Activated T-cell treated with anti-CD3 and anti-CD28 coated beads, Interleukin-2, amount 50 U/mL, for 4 hours (primary cell): ENCODE measurements at regions not wholly inside any gene's neighbourhood (a gene's known extent, or its start where the extent isn't known, plus 50 kb on each side); places are given as distances from the start of the nearest gene placed in this dataset.
"Not testable (repeated sequence)": the region's sequence is repeated elsewhere in the genome, so short reads cannot be mapped to it uniquely, and the experiment has no call there.

Experiments
- ATAC-seq, 2 donors: fragments of 200-7000 bp; cut with Tn5 transposase; one replicate each; pipeline ENCODE4 v1.10.0; 2021
- DNase-seq: peaks from one replicate; pipeline ENCODE4 v3.0.0-alpha.2; 2020
- H3K27me3 Mint-ChIP-seq: one replicate; pipeline ENCODE4 v1.8.0; 2021; ENCODE audit warnings: low read depth, mixed read lengths
- H3K36me3 Mint-ChIP-seq: one replicate; pipeline ENCODE4 v1.8.0; 2022; ENCODE audit warnings: mixed read lengths; ENCODE audit not compliant: insufficient read depth
- H3K4me1 Mint-ChIP-seq: one replicate; pipeline ENCODE4 v1.8.0; 2021; ENCODE audit warnings: low read depth, mixed read lengths
- H3K4me3 Mint-ChIP-seq: one replicate; pipeline ENCODE4 v1.8.0; 2021; ENCODE audit warnings: mild to moderate bottlenecking, moderate library complexity, mixed read lengths
- H3K9me3 Mint-ChIP-seq: one replicate; pipeline ENCODE4 v1.8.0; 2021; ENCODE audit warnings: mixed read lengths

- DNase-seq, H3K4me1 Mint-ChIP-seq, ATAC-seq, H3K9me3 Mint-ChIP-seq, H3K36me3 Mint-ChIP-seq, H3K4me3 Mint-ChIP-seq: not testable (repeated sequence)
- H3K27me3 Mint-ChIP-seq = peaks cover 25% of the 10 kb centered on the region
Measured at GRCh38 chr9:134574686-134575085, 66.9 kb upstream of the COL5A1 start.

GRCh38 chr9:134575103-134575900 lies 66.3 kb upstream of the COL5A1 start:
- ATAC-seq (no peak), DNase-seq (no peak)
- H3K9me3 Mint-ChIP-seq = peaks cover 1% of the 10 kb centered on the region
- H3K4me1 Mint-ChIP-seq = no peaks in the 10 kb centered on the region
- H3K36me3 Mint-ChIP-seq = no peaks in the 10 kb centered on the region
- no peak overlapping the region for H3K4me3 Mint-ChIP-seq
- H3K27me3 Mint-ChIP-seq = peaks cover 25% of the 10 kb centered on the region

GRCh38 chr9:134575901-134576176 lies 65.8 kb upstream of the COL5A1 start:
- no peak for ATAC-seq
- Mint-ChIP-seq H3K27me3 (peaks cover 25% of the 10 kb centered on the region), H3K4me3 (no peak overlapping the region), H3K4me1 (no peaks in the 10 kb centered on the region), H3K36me3 (no peaks in the 10 kb centered on the region), H3K9me3 (peaks cover 7% of the 10 kb centered on the region)
- no peak for DNase-seq

DNA sequence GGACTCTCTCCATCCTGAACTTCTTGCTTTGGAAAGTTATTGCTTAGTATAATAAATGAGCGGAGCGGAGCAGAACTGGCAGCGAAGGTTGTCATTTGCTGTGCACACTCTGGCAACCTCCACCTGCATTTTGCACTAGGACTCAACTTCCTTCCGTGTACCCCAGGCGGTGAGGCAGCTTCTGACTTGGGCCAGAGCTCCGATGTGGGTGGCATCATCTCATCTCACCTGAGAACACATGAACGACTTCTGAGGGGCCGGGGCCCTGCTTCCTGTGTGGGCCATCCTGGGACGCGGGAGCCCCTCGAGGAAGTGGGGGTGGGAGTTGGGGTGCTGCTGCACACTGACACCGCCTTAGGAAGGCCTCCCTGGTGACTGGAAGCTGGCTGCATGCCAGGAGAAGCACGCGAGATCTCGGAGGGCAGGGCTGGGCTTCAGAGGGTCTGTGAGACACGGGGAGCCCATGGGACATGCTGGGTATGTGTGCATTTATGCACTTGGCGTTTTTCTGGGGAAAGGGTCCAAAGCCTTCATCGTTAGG lies 56.5 kb upstream of the COL5A1 start:
- Mint-ChIP-seq H3K9me3 (peaks cover 11% of the 10 kb centered on the region), H3K36me3 (no peaks in the 10 kb centered on the region), H3K27me3 (peaks cover 12% of the 10 kb centered on the region), H3K4me1 (no peaks in the 10 kb centered on the region), H3K4me3 (no peak overlapping the region)
- DNase-seq = no peak
- no peak for ATAC-seq

DNA sequence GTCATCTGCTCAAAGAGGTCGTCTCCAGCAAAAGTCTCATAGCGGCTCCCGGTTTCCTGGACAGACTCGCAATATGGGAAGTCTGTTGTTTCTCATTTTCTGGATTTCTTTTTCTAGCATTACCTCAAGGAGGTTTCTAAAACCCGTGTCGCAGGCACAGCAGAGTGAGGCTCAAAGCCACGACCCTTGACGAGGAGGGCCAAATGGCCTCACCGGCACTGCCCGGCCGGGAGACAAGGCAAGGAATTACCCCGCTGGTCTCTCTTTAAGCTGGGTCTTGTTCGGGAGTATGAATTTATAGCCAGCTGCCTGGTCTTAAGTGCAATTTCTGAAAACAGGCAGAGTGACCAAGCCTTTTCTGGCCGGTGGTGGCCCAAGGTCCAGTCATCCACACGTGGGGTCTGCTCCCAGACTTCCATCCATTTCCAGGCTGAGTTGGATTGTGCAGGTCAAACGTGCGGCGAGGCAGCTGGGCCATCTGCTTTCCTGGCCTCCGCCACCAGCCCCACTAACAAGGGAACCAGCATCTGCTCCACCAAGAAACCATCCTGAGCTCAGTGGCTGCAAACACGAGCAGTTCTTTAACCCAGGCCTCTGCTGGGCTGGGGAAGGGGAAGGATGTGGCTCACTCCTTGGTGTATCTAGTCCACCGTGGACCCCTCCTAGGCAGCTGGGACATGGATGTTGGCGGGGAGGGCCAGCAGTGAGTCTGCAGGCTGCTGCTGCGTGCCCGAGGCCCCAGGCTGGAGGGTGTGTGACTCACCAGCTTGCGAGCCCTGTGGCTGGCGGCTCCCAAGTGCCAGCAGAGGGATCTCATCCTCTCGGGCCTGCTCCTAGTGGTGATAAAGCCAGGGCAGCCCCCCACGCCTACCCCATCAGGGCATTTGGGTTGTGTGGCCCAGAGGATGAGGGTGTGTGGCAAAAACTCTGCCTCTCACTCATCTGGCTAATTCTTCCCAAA lies 55.6 kb upstream of the COL5A1 start:
- no peaks in the 10 kb centered on the region for H3K36me3 Mint-ChIP-seq
- H3K4me1 Mint-ChIP-seq = no peaks in the 10 kb centered on the region
- DNase-seq (no peak), ATAC-seq (no peak)
- no peak overlapping the region for H3K4me3 Mint-ChIP-seq
- H3K27me3 Mint-ChIP-seq = peaks cover 17% of the 10 kb centered on the region
- peaks cover 3% of the 10 kb centered on the region for H3K9me3 Mint-ChIP-seq

DNA sequence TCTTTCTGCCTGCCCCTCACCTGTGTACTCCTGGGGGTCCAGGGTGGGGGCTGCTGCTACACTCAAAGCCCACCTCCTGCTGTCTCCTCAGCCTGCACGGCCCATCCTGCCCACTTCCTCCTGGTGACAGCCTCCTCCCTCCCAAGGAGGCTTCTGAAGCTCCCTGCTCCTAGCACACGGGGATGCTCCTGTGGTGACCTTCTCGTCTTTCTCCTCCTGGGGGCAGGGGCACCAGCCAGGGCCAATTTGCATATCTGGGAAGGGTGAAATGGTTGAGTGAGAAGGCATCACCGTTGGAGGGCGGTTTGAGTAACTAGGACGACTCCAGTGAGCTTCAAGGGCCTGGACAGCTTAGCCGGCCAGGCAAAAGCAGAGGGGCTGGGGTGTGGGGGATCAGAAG lies 51.9 kb upstream of the COL5A1 start:
- ATAC-seq = no peak
- peaks cover 21% of the 10 kb centered on the region for H3K27me3 Mint-ChIP-seq
- DNase-seq = no peak
- H3K9me3 Mint-ChIP-seq = no peaks in the 10 kb centered on the region
- H3K4me3 Mint-ChIP-seq = no peak overlapping the region
- no peaks in the 10 kb centered on the region for H3K36me3 Mint-ChIP-seq
- H3K4me1 Mint-ChIP-seq = no peaks in the 10 kb centered on the region

- no peaks in the 10 kb centered on the region for H3K9me3 Mint-ChIP-seq
- H3K27me3 Mint-ChIP-seq = peaks cover 17% of the 10 kb centered on the region
- no peaks in the 10 kb centered on the region for H3K4me1 Mint-ChIP-seq
- DNase-seq (no peak), ATAC-seq (no peak)
- no peak overlapping the region for H3K4me3 Mint-ChIP-seq
- no peaks in the 10 kb centered on the region for H3K36me3 Mint-ChIP-seq
Measured at GRCh38 chr9:134590240-134591081, 51.1 kb upstream of the COL5A1 start.

GRCh38 chr9:134591082-134591571 lies 50.5 kb upstream of the COL5A1 start:
- no peak overlapping the region for H3K4me3 Mint-ChIP-seq
- H3K36me3 Mint-ChIP-seq = no peaks in the 10 kb centered on the region
- H3K4me1 Mint-ChIP-seq = no peaks in the 10 kb centered on the region
- ATAC-seq = no peak
- peaks cover 16% of the 10 kb centered on the region for H3K27me3 Mint-ChIP-seq
- DNase-seq = no peak
- no peaks in the 10 kb centered on the region for H3K9me3 Mint-ChIP-seq

- Mint-ChIP-seq H3K9me3 (no peaks in the 10 kb centered on the region), H3K27me3 (peaks cover 16% of the 10 kb centered on the region)
- ATAC-seq = no peak
Measured at GRCh38 chr9:134591573-134591981, 50.0 kb upstream of the COL5A1 start.

More at GRCh38 chr9:134591573-134591981, 50.0 kb upstream of the COL5A1 start:
- no peaks in the 10 kb centered on the region for H3K4me1 Mint-ChIP-seq
- DNase-seq = no peak
- no peaks in the 10 kb centered on the region for H3K36me3 Mint-ChIP-seq
- H3K4me3 Mint-ChIP-seq = no peak overlapping the region
